ENCODE measurements at regions not wholly inside any gene's neighbourhood (a gene's known extent, or its start where the extent isn't known, plus 50 kb on each side); places are given as distances from the start of the nearest gene placed in this dataset.

- TF ChIP-seq POLR2A (IDR thresholded peaks at IDR 0.05) = no peak
- TF ChIP-seq POLR2AphosphoS5 (IDR thresholded peaks at IDR 0.05) = no peak
- TF ChIP-seq EP300 (IDR thresholded peaks at IDR 0.05) = no peak
- no peak for TF ChIP-seq CTCF (IDR thresholded peaks at IDR 0.05)
- H3K27me3 ChIP-seq = no peaks in the 10 kb centered on the region
- WGBS, 2 donors (ENCODE audit: low coverage in 1 of 2) = 86 to 92% methylated on average over 8 to 15 of the region's 18 CpGs
- no peaks in the 10 kb centered on the region for H3K9me3 ChIP-seq
- H3K36me3 ChIP-seq = no peaks in the 10 kb centered on the region
- H3K27ac ChIP-seq = peak overlapping the region; percentile 95 to 98 (median 98)
- ATAC-seq = no peak
- no peak overlapping the region for H3K4me3 ChIP-seq
- peaks cover 13 to 91% (median 34%) of the 10 kb centered on the region in 3 donors for H3K4me1 ChIP-seq
Observed at GRCh38 chr1:8200317-8201115, 117.4 kb upstream of the SLC45A1 start.

GRCh38 chr1:8198522-8198921 lies 119.4 kb upstream of the SLC45A1 start:
- no peak overlapping the region for H3K4me3 ChIP-seq
- TF ChIP-seq POLR2AphosphoS5 (IDR thresholded peaks at IDR 0.05) (no peak), CTCF (IDR thresholded peaks at IDR 0.05) (no peak), POLR2A (IDR thresholded peaks at IDR 0.05) (no peak), EP300 (IDR thresholded peaks at IDR 0.05) (no peak)
- H3K9me3 ChIP-seq = no peaks in the 10 kb centered on the region
- H3K27me3 ChIP-seq = no peaks in the 10 kb centered on the region
- ATAC-seq = no peak
- H3K27ac ChIP-seq = peak overlapping the region; percentile 70 to 98 (median 96)
- H3K4me1 ChIP-seq = peaks cover 13 to 71% (median 25%) of the 10 kb centered on the region in 3 donors
- no peaks in the 10 kb centered on the region for H3K36me3 ChIP-seq
- WGBS, 2 donors (ENCODE audit: low coverage in 1 of 2) = 90 to 97% methylated on average over 6 of the region's 6 CpGs

GRCh38 chr1:8197493-8198282 lies 120.2 kb upstream of the SLC45A1 start:
- ATAC-seq = peak; percentile 57
- no peak overlapping the region for H3K4me3 ChIP-seq
- H3K27ac ChIP-seq = peak overlapping the region; percentile 70 to 98 (median 96)
- no peaks in the 10 kb centered on the region for H3K27me3 ChIP-seq
- TF ChIP-seq CTCF (IDR thresholded peaks at IDR 0.05) (no peak), POLR2AphosphoS5 (IDR thresholded peaks at IDR 0.05) (peak; percentile 84)
- H3K4me1 ChIP-seq = peaks cover 6 to 63% (median 16%) of the 10 kb centered on the region in 3 donors
- WGBS, 2 donors (ENCODE audit: low coverage in 1 of 2) = 26 to 30% methylated on average over 2 to 7 of the region's 20 CpGs
- no peaks in the 10 kb centered on the region for H3K36me3 ChIP-seq
- no peaks in the 10 kb centered on the region for H3K9me3 ChIP-seq

GRCh38 chr1:8194481-8195227 lies 123.3 kb upstream of the SLC45A1 start:
- no peaks in the 10 kb centered on the region for H3K36me3 ChIP-seq
- WGBS, 2 donors (ENCODE audit: low coverage in 1 of 2) = 69 to 78% methylated on average over 11 to 14 of the region's 14 CpGs
- no peak overlapping the region for H3K4me3 ChIP-seq
- H3K27ac ChIP-seq = peak overlapping the region in 2 of 4 donors; percentile 9 to 20
- H3K27me3 ChIP-seq = no peaks in the 10 kb centered on the region
- ATAC-seq = no peak
- H3K4me1 ChIP-seq = peaks cover 0 to 41% (median 5%) of the 10 kb centered on the region in 3 donors
- no peaks in the 10 kb centered on the region for H3K9me3 ChIP-seq
- TF ChIP-seq POLR2A (IDR thresholded peaks at IDR 0.05) (no peak), CTCF (IDR thresholded peaks at IDR 0.05) (no peak), POLR2AphosphoS5 (IDR thresholded peaks at IDR 0.05) (no peak), EP300 (IDR thresholded peaks at IDR 0.05) (no peak)
